ENCODE measurements at regions not wholly inside any gene's neighbourhood (a gene's known extent, or its start where the extent isn't known, plus 50 kb on each side); places are given as distances from the start of the nearest gene placed in this dataset.

DNA sequence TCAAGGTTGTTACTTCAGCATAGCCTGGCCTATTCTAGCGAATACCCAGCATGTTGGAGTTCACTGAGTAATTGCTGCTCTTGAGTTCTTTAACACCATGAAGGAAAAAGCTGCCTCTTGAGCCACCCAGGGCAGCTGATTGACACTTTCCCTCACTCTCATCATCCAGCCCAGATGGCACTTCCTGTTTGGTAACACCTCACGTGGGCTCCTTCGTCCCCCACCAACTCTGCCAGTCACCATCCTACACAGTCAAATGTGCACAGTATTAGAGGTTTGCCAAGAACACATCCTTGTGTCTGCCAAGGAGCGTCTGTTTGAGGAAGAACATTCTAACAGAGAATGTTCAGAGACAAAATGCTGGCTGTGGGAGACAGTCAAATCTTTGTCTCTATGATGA lies 266.3 kb downstream of the RPLP1 start:
- DNase-seq: no peak

DNA sequence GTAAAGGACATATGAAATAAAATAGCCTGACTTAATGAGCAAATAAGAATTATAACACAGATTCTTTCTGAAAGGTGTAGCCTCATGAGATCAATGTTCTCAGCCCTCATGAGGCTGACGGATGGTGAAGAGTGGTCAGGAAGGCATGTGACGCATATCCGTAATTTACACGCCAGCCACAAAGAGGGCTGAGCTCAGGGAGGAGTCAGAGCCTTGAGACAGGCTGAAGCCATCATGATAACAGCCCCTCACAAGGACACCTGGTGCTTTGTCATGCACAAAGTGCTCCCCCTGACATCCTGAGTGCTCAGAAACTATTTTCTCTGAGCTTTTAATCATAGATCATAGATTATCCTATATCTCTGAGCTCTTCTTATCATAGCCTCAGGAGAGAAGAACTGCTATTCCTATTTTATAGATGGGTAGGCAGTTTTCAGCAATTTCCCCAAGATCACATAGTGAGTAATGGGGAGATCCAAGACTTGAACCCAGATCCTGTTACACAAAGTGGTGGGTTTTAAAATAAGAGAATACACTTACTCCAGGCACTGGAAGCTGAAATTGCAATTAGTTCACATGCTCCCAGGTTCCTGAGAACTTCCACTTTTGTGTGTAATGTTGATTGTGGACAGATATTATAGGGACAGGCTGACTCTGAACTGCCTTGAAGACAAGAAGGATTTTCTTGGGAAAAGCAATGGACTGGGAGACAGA lies 267.1 kb downstream of the RPLP1 start:
- no peak for DNase-seq

DNA sequence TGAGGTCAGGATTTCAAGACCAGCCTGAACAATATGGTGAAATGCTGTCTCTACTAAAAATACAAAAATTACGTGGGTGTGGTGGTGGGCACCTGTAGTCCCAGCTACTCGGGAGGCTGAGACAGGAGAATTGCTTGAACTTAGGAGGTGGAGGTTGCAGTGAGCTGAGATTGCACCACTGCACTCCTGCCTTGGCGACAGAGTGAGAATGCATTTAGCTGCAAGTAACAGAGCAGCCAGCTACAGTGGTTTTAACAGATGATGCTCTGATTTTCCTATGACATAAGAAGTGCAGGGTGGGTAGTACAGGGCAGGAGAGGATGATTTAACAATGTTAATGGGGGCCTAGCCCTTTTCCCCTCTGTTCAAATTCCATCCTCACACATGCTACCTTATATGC lies 267.9 kb downstream of the RPLP1 start:
- no peak for DNase-seq

DNA sequence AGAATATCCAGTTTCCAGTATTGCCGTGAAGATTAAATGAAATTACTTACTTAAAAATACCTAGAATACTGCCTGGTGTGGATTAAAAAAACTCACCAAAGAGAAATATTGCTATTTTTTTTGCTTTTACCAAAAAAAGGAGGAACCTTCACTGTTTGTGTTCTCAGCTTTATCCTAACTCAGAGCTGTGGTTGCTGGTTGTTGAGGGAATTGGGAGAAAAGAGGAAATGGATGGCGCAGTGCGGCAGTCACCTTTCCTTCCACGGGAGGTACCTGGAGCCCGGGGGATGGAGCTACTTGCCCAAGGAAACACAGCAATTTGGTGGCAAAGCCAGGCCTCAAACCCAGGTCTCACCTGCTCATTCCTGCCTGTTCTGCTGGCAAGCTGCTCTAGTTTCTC lies 270.3 kb downstream of the RPLP1 start:
- no peak for DNase-seq

DNA sequence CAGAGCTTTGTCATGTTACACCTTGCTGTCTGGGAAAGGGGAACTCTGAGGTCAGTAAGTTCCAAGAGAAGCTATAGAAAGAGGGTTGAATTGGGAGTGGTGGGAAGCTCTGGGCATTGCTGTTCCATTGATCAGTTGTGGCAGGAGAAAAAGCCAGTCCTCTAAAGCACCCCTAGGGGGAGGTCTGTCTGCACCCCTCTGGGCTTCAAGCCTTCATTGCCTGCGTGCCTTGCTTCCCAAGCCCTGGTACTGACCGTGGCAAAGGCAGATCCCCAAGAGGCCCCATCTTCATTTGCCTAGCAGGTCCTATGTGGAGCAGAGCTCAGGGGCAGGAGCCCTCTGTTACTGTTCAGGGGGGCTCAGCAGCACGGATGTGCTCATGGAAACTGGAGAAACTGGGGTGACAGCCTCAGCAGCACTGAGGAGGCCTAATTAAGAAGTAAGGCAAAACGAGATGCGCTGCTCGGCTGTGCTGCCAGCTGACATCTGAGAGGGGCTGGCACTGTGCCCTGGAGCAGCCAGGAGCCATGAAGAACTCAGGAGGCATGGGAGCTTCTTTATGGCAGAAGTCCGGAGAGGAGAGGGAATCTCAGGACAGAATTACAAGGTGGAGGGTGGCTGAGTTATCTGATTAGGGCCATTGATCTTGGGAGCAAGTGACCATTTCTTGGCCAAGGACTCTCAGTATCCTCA lies 270.9 kb downstream of the RPLP1 start:
- peak; percentile 64 for DNase-seq

DNA sequence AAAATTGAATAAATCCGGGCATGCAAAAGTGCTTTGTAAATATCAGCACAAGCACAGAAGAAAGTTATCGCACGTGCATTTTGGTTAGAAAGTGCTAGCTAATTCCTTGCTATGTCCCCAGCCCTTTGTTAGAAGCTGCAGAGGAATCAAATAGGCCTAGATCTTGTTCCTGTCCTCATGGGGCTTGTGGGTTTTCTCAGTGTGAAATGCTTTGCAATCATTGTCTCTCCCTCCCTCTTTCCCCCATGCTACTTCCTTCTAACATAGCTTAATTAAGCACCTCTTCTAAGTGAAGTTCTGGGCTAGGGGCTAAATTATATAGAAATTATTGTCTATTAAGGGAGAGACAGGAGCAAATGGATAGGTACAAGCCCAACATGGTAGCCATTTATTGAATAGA lies 271.7 kb downstream of the RPLP1 start:
- no peak for DNase-seq

DNA sequence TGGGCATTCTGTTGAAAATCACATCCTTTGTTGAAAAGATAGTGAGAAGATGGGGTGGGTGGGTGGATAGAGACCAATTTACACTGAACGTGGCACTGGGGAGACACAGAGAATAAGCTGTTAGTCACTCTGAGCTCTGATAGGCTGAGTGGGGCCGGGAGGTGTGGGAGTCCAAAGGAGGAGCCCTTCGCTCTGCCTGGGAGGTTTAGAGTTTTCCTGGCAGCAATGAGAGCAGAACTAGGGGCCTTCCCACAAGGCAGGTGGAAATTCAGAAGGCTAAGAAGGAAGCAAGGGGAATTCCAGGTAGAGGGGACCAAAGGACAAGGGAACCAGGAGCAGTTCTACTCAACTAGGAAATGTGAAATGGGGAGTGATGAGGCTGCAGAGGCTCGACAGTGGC lies 272.7 kb downstream of the RPLP1 start:
- DNase-seq: no peak

DNA sequence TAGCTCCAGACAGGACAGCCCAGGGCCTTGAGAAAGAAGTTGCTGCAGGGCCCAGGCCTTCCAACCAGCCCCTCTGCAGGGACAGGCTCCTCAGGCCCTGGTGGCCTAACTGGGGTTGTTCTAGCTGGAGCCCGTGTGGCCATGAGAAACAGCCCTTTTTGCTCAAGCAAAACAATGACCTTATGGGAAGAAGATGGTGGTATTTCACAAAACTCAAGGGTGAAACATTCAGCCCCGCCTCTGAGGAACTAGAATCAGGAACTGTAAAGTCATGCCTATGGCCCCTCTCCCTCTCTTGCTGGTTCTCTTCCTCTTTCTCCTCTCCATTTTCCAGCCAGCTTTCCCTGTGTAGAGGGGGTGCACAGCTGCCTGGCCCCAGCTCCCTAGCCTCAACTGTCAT lies 273.3 kb downstream of the RPLP1 start:
- DNase-seq: no peak

DNA sequence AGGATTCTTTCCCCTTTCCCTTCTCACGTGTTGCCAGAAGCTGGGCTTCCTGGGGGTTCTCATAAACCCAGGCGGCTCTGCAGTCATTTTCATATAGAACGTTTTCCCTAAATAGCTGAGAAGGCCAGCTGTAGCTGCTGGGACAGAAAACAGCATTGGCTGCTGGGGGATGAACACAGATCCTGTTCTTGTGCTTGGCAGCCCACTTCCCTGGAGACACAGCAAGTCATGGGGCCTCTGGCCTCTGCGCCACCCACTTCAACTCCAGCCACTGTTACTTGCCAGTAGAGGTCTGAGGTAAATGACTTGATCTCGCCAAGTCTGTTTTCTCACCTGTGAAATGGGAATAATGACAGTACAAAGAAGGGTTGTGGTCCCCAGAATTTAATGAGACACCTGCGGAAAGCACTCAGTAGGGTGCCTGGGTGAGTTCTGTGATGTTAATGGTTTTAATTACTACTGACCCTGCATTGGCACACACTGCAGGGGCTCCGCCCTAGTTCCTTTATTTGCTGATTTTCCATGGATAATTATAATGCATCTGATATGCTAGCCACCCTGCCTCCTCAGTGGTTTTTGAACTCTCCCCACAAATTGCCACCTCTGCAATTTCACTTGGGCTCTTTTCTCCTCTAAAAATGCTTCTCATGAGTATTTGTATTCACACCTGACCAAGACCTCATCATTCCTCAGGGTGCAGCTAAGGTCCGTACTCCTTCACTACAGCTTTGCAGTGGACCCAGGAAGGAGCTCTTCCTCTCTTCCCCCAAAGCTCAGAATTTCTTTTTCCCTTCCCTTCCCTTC lies 274.7 kb downstream of the RPLP1 start:
- peak; percentile 92 for DNase-seq

DNA sequence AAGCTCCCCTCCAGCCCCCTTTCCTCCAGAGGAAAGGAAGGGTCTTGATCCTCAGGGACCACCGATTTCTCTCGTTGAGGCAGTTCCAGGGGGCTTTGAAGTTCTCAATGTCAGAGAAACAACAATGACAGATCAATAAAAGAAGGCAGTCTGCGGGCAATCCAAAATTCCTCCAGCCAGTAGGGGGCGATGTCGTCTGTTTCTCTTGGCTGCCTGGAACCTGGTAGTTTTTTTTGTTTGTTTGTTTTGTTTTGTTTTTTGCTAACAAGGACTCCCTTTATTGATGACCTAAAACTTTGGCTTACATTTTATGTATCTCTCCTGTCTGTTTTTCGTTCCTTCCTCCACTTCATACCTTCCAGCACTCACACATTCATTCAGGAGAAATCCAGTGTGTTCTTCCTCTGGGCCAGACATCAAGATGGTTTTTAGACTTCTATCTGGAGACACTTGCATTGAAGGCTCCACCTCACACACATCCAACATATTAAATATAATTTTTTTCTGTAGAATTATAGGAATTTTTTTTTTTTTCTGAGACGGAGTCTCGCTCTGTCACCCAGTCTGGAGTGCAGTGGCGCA lies 276.6 kb downstream of the RPLP1 start:
- DNase-seq: peak; percentile 14

DNA sequence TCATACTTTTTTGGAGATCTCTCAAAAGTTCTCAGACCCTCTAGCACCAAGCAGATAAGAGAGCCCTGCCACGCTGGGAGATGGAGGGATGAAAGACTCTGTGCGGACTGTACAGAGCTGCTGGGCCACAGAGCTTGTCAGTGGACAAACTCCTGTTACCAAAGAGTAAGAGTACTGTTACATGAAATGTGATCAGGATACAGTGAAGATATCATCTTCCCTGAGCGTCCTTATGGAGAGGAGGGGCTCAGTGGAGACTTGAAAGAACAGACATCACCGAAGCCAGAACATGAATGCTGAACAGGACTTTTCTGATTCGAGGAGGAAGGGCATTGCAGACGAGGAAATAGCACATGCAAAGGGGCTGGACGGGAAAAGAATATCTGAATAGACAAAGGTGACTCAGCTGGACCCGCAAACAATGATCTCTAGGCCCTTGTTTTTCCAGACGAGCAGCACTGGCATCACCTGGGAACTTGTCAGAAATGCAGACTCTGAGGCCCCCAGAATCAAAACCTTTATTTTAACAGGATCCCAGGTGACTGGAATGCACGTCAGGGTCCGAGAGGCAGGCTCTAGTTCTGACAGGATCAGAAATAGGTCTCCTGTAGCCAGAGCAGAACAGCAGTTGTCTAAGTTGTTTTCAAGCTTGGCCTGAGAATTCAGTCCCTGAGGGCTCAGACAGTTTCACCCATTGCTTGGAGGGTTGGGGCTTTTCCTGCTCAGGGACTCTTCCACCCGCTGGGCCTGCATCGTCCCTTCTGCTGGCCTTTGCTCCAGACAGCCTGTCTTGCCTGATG lies 277.9 kb downstream of the RPLP1 start:
- no peak for DNase-seq

DNA sequence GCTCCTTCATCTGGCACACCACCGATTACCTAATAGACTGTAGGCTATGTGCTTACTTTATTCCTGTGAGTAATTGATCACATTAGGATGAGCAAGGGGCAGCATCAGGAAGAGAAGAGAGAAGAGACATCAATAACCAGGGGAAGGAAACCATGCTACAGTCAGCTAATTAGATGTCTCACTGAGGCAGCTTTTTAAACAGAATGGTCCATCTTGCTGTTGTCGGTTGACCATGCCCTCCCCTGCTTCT lies 278.4 kb downstream of the RPLP1 start:
- DNase-seq: no peak

DNA sequence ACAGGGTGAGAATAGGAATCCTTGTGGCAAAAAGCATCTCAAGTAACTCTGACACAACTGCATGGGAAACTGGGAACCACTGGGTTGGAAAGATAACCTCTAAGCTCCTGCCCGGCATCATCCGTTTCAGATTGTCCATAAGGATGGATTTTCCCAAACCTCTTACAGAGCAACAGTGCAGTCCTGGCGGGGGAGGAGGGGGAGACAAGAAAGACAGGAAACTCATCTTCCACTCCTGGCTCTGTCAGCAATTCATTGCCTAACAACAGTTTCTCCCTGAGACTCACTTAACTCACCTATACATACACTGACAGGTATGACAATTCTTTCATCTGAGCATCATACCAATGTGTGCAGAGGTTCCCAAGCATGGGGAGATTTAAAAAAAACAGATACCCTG lies 279.0 kb downstream of the RPLP1 start:
- no peak for DNase-seq

DNA sequence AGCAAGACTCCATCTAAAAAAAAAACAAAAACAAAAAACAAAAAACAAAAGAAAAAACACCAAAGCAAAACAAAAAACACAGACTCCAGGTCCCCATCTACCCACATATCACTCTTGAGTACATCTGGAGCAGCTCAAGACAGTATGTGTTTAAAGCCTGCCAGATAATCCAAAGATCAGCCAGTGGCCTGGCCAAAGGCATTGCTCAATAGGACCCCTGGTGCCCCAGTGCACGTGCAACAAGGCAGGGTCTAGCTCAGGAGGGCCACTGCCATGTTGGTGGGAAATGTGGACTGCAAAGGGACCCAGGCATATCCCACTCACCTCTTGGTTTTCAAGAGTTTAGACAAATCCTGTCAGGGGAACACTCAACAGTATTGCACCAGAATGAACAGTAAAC lies 279.5 kb downstream of the RPLP1 start:
- DNase-seq: no peak

DNA sequence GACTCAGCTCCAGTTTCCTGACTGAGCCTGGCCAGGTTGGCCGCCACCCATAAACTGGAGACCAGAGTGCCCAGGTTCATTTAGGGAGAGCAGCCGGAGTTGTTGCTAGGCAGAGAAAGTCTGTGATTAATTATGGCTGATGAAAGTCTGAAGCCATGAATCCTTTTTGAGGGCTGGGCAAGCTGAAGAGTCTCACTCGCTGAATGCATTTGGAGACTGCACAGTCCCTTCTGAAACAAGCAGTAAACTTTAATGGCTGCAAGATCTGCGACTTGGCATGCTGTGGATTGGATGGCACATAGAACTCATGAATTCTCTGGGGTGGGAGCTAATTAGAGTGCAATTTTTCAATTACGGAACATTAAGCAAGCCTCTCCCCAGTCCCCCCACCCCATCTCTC lies 282.1 kb downstream of the RPLP1 start:
- peak; percentile 57 for DNase-seq

DNA sequence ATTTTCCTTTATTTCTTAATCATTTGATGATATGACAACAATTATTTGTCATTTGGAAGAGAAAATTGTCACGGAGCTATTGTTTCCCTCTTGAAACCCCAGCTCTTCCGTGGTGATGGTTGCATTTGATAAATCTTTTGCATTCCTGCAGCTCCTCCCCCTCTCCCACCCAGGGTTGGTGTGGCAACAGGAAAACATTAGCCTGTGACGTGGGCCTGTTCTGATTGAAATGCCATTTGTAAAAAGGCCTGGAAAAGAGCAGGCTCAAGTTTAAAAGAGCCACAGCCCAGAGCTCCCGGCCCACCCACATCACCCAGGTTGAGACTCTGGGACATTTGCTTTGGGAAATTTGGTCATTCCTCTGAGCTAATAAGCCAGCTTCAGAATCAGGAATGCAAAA lies 282.5 kb downstream of the RPLP1 start:
- peak; percentile 40 for DNase-seq

DNA sequence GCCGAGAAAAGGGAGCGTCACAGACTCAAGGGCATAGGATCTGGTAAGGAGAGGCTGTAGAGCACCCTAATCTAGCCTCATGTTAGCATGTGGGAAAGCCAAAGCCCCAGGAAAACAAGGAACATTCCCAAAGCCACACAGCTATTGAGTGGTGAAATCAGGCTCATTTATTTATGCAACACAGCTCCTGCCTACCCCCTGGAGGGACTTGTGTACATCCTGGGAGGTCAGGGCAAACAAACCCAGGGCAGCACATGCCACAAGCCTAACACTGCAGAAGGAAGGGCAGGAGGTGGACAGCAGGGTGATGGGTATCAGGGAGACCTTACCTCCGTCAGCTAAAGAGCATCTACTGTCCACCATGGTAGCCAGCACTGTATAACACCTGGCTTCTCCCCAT lies 283.5 kb downstream of the RPLP1 start:
- peak; percentile 44 for DNase-seq

DNA sequence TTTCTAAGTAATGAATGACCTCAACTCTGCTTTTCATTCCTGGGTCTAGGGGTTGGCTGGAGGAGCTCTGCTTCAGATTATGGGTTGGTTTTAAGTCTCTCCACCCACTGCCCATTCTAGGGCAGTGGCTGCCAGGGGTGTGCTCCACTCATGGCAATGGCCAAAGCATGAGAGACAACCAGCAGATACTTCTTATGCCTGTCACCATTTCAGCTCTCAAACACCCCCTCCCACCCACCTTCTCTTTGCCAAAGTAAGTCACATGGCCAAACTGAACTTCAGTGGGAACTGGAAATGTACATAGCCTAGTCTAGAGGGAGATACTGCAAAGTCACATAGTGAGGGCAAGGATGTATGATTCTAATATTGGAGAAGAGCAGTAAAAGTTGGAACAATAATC lies 285.3 kb downstream of the RPLP1 start:
- DNase-seq: no peak

DNA sequence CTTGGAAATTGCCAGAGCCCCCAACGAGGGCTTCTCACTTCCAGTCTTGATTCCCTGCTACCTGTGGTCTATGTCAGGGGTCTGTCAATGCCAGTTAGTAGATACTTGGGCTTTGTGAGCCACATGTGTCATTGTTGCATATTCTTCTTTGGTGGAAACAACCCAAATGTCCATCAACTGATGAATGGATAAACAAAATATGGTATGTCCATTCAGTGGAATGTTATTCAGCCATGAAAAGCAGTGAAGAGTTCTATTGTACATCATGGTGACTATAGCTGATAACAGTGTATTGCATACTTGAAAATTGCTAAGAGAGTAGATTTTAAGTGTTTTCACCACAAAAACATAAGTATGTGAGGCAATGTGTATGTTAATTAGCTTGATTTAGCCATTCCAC lies 288.1 kb downstream of the RPLP1 start:
- DNase-seq: no peak

DNA sequence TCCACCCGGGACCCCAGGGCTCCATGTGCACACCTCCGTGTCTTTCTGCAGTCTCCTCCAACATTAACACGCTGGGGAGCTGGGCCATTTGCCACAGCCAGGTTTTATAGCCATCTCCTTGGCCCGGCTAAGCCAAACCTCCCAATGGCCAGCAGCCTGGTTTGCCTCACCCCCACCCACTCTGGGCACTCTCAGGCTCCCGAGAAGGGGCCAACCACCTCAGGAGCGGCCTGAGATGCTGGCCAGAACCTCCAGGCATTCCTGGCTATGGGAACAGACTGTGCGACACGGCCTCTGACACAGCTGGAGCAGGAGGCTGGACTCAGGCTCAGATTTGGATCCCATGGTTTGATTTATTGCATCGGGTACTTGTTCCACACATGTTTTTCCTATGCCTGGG lies 289.7 kb downstream of the RPLP1 start:
- DNase-seq: no peak

DNA sequence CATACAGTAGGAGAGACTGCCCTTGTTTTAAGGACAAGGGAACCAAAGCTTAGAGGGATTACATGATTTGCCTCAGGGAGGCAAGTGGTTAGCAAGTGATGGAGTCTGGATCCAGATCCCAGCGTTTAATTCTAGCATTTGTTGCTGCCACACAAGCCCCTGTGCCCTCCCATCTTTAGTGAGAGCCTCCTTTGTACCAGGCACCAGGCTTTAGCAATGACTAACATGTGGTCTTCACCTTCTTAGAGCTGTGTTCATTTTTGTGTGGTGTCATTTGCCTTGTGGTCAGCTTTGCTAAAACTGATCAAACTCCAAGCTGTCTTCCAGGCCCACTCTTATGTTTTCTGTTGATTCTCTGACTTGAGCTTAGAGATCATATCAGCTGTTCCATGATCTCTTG lies 290.5 kb downstream of the RPLP1 start:
- DNase-seq: no peak

DNA sequence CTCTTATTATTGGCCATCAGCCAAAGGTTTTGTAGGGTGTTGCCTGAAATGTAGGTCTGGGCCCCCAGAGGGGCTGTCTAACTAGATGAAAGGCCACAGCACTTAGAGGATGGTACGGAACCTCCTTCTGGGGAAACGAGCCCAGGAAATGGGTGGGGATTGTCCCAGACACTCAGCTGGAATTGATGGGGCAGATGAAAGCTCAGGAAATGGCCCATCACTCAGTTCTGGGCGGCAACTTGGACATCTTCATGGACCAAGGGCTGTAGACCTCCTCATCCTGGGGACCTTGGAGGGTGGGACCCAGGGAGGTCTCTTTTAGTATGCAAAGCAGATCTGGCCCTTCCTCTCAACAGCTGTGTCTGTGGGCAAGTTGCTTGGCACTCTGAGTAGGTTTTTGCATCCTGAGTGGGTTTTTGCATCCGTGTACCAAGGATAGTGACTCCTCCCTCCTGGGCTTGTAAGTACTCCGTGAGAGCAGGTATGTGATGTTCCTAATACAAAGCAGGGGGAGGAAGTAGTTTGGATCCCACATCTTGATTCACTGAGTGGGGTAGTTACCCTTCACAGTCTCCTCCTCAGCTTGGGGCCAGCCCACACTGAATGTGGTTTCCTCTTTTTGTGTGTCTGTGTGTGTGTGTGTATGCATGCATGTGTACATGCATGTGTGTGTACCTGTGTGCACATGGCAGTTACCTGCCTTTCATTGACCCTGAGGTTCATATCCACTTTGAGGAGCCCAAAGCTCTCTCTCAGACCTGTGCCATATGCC lies 292.0 kb downstream of the RPLP1 start:
- DNase-seq: peak; percentile 8
